HCT116 (cell line): ENCODE measurements at regions not wholly inside any gene's neighbourhood (a gene's known extent, or its start where the extent isn't known, plus 50 kb on each side); places are given as distances from the start of the nearest gene placed in this dataset.

Experiments used
- ATAC-seq: fragments of 200-7000 bp; cut with Tn5 transposase; 2 replicates; pipeline ENCODE4 v1.9.1; 2020; ENCODE audit warnings: mild to moderate bottlenecking, moderate library complexity
- BruUV-seq: library from RNA; stranded (reverse); fragments of 400-500 nt; replicated peaks from 2 replicates; lab custom pipeline; 2021; lab: Mats Ljungman, UMichigan
- CTCF ChIA-PET: fragments of 300-600 bp; sonication (Branson Sonifier 250); formaldehyde crosslinking; loops from one replicate; lab custom pipeline; 2021; ENCODE audit warnings: antibody characterized with exemption; lab: Charles Lee
- POLR2A ChIA-PET: fragments of 300-600, 350-600 bp; sonication (Branson Sonifier 250); formaldehyde crosslinking; loops from one replicate; lab custom pipeline; 2021; ENCODE audit warnings: antibody characterized with exemption; lab: Charles Lee
- RAD21 ChIA-PET, 2 experiments: fragments of 300-600 bp; sonication (Branson Sonifier 250); formaldehyde crosslinking; loops; one replicate each; lab custom pipeline; 2023; ENCODE audit warnings: low total read pairs in 2 of 2; ENCODE audit not compliant: uncharacterized antibody in 2 of 2, unreplicated experiment in 2 of 2, low non-redundant PET in 1 of 2; lab: Charles Lee
- DNase-seq: peaks from one replicate; pipeline ENCODE4 v3.0.0-alpha.2; 2010; ENCODE audit warnings: low read depth, low spot score
- H2AFZ ChIP-seq: fragments of 200-600 bp; shearing (Covaris generic), sonication (generic); 2 replicates; pipeline ENCODE4 v1.6.1; 2017; ENCODE audit warnings: low read depth, mixed run types, mixed read lengths, antibody characterized with exemption, low read length; ENCODE audit not compliant: poor library complexity, severe bottlenecking
- H3K27ac ChIP-seq: 2 replicates; pipeline ENCODE4 v1.5.1; 2012; ENCODE audit warnings: low read depth, low read length
- H3K27me3 ChIP-seq: fragments of 200-600 bp; sonication (generic); 2 replicates; pipeline ENCODE4 v1.6.1; 2016; ENCODE audit warnings: mixed run types, low read length, mixed read lengths; ENCODE audit not compliant: insufficient read depth
- H3K36me3 ChIP-seq, 2 experiments: fragments of 200-500 bp in 1 of 2; fragments of 200-600 bp in 1 of 2; sonication (Bioruptor generic) in 1 of 2; sonication (generic) in 1 of 2; 2 replicates each; pipeline versions ENCODE4 v1.5.1 to v1.6.1; 2014 to 2016; ENCODE audit warnings: low read length in 2 of 2, inconsistent platforms in 1 of 2, mixed read lengths in 1 of 2, mixed run types in 1 of 2; ENCODE audit not compliant: insufficient read depth in 2 of 2, control insufficient read depth in 1 of 2
- H3K4me1 ChIP-seq, 2 experiments: fragments of 200-600 bp in 1 of 2; sonication (generic) in 1 of 2; 2 replicates each; pipeline versions ENCODE4 v1.5.1 to v1.6.1; 2012 to 2017; ENCODE audit warnings: low read length in 2 of 2, inconsistent platforms in 1 of 2, mild to moderate bottlenecking in 1 of 2, mixed read lengths in 1 of 2, mixed run types in 1 of 2, moderate library complexity in 1 of 2; ENCODE audit not compliant: insufficient read depth in 2 of 2, control insufficient read depth in 1 of 2
- H3K4me2 ChIP-seq: fragments of 200-600 bp; sonication (generic); 2 replicates; pipeline ENCODE4 v1.6.1; 2017; ENCODE audit warnings: mixed run types, low read length, mixed read lengths
- H3K4me3 ChIP-seq, 2 experiments: fragments of 200-600 bp in 1 of 2; sonication (generic) in 1 of 2; replicated peaks in 1 of 2; 2 replicates each; pipeline ENCODE4 v1.5.1; 2011 to 2016; ENCODE audit warnings: low read length in 2 of 2, control low read depth in 1 of 2, low read depth in 1 of 2, mild to moderate bottlenecking in 1 of 2, mixed read lengths in 1 of 2, mixed run types in 1 of 2
- H3K79me2 ChIP-seq: fragments of 200-600 bp; sonication (generic); 2 replicates; pipeline ENCODE4 v1.6.1; 2017; ENCODE audit warnings: mild to moderate bottlenecking, mixed run types, low read length, moderate library complexity, mixed read lengths; ENCODE audit not compliant: insufficient read depth
- H3K9ac ChIP-seq: fragments of 200-600 bp; sonication (generic); 2 replicates; pipeline ENCODE4 v1.6.1; 2016; ENCODE audit warnings: low read length, mixed read lengths
- H3K9me2 ChIP-seq: fragments of 200-600 bp; sonication (generic), shearing (Covaris generic); 2 replicates; pipeline ENCODE4 v1.6.1; 2017; ENCODE audit warnings: mixed run types, mild to moderate bottlenecking, moderate library complexity; ENCODE audit not compliant: insufficient read depth
- H3K9me3 ChIP-seq, 2 experiments: fragments of 200-500 bp in 1 of 2; fragments of 200-600 bp in 1 of 2; sonication (Bioruptor generic) in 1 of 2; sonication (generic) in 1 of 2; 2 replicates each; pipeline ENCODE4 v1.6.1; 2014 to 2017; ENCODE audit warnings: low read length in 2 of 2, mixed read lengths in 2 of 2, inconsistent platforms in 1 of 2, low read depth in 1 of 2, mild to moderate bottlenecking in 1 of 2, mixed run types in 1 of 2, moderate library complexity in 1 of 2; ENCODE audit not compliant: control insufficient read depth in 1 of 2, insufficient read depth in 1 of 2
- H4K20me1 ChIP-seq: fragments of 200-600 bp; sonication (generic), shearing (Covaris generic); 2 replicates; pipeline ENCODE4 v1.6.1; 2017; ENCODE audit warnings: mixed run types, mild to moderate bottlenecking, moderate library complexity; ENCODE audit not compliant: insufficient read depth
- ATF3 ChIP-seq: IDR thresholded peaks from 2 replicates; pipeline ENCODE4 v1.6.1; 2012
- CBX3 ChIP-seq: IDR thresholded peaks from 2 replicates; pipeline ENCODE4 v1.6.1; 2012; ENCODE audit warnings: low read depth
- CTCF ChIP-seq, 3 experiments: fragments of 200-600 bp in 1 of 3; sonication (generic) in 1 of 3; IDR thresholded peaks in 2 of 3; conservative IDR thresholded peaks in 1 of 3; 2 replicates each; pipeline ENCODE4 v1.5.1; 2012 to 2017; ENCODE audit warnings: low read depth in 2 of 3, low read length in 2 of 3, antibody characterized with exemption in 1 of 3, borderline replicate concordance in 1 of 3, control low read depth in 1 of 3, mild to moderate bottlenecking in 1 of 3, mixed read lengths in 1 of 3, mixed run types in 1 of 3, moderate library complexity in 1 of 3; ENCODE audit not compliant: insufficient read depth in 1 of 3
- EGR1 ChIP-seq: IDR thresholded peaks from 2 replicates; pipeline ENCODE4 v1.6.1; 2012; ENCODE audit warnings: low read depth
- EZH2 ChIP-seq: fragments of 200-600 bp; sonication (generic); IDR thresholded peaks from 2 replicates; pipeline ENCODE4 v1.6.1; 2017; ENCODE audit warnings: antibody characterized with exemption, mixed run types
- EZH2phosphoT487 ChIP-seq: fragments of 200-600 bp; IDR thresholded peaks from 2 replicates; pipeline ENCODE4 v1.6.1; 2018; ENCODE audit warnings: antibody characterized with exemption, borderline replicate concordance
- MAX ChIP-seq: IDR thresholded peaks from 2 replicates; pipeline ENCODE4 v1.6.1; 2012
- POLR2A ChIP-seq: IDR thresholded peaks from 2 replicates; pipeline ENCODE4 v1.7.0; 2011; ENCODE audit warnings: borderline replicate concordance; ENCODE audit not compliant: insufficient read depth, insufficient read length; ENCODE audit errors: extremely low read depth
- RAD21 ChIP-seq: IDR thresholded peaks from 2 replicates; pipeline ENCODE4 v1.6.1; 2012; ENCODE audit warnings: low read depth, mild to moderate bottlenecking
- REST ChIP-seq: IDR thresholded peaks from 2 replicates; pipeline ENCODE4 v1.6.1; 2012; ENCODE audit warnings: low read depth
- SIN3A ChIP-seq: IDR thresholded peaks from 2 replicates; pipeline ENCODE4 v1.6.1; 2012; ENCODE audit warnings: low read depth
- SP1 ChIP-seq: IDR thresholded peaks from 2 replicates; pipeline ENCODE4 v1.6.1; 2012; ENCODE audit warnings: low read depth
- SRF ChIP-seq: IDR thresholded peaks from 2 replicates; pipeline ENCODE4 v1.6.1; 2012; ENCODE audit warnings: low read depth
- TCF7L2 ChIP-seq: IDR thresholded peaks from 2 replicates; pipeline ENCODE4 v1.7.0; 2011; ENCODE audit warnings: borderline replicate concordance, inconsistent platforms; ENCODE audit not compliant: insufficient read depth, insufficient read length; ENCODE audit errors: extremely low read depth
- YY1 ChIP-seq: IDR thresholded peaks from 2 replicates; pipeline ENCODE4 v1.6.1; 2011; ENCODE audit warnings: low read length, low read depth, moderate library complexity, mild to moderate bottlenecking; ENCODE audit not compliant: insufficient replicate concordance; ENCODE audit errors: extremely low read depth
- ZFX ChIP-seq: fragments of 450-650 bp; IDR thresholded peaks from 2 replicates; pipeline ENCODE4 v1.6.1; 2017
- intact Hi-C: fragments of 100-400 bp; cut with micrococcal nuclease; formaldehyde crosslinking; loops from 2 replicates; pipeline ENCODE4 v1.10.0; 2022

DNA sequence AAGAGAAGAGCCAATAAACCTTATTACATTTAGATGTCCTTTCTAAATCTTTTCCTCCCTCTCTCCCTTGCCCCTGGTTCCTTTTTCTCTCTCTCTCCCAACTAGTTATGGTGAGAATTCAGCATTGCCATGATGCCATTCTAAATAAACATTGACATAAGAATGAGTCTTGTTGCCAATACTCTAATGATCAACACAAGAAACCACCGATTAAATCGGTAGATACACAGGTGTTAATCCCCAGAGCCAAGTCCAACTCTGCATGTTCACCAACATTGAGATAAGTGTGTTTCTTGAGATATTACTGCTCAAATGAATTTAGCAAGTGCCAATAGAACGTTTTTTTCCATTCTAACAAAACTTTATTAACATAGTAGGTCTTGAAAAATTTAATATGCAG lies 412.1 kb downstream of the KCNJ2 start:
- no TSS peak for BruUV-seq
- Histone ChIP-seq H3K4me2 (no peak overlapping the region), H3K4me1 (no peaks in the 10 kb centered on the region), H3K9me3 (no peaks in the 10 kb centered on the region), H2AFZ (no peak overlapping the region), H3K36me3 (no peaks in the 10 kb centered on the region), H3K4me3 (no peak overlapping the region), H3K27me3 (no peaks in the 10 kb centered on the region), H3K79me2 (no peaks in the 10 kb centered on the region), H3K9me2 (no peaks in the 10 kb centered on the region; the same call in 1 of the 2 replicates), H3K27ac (no peak overlapping the region), H3K9ac (no peak overlapping the region), H4K20me1 (no peaks in the 10 kb centered on the region)
- ChIA-PET RAD21 (no interaction called here), CTCF (no interaction called here), POLR2A (no interaction called here)
- intact Hi-C loops, result no loop called here
- no peak for DNase-seq
- no peak for ATAC-seq
- TF ChIP-seq EZH2 (no peak), TCF7L2 (no peak), EGR1 (no peak), ATF3 (no peak), SIN3A (no peak), POLR2A (no peak), SRF (no peak), CBX3 (no peak), ZFX (no peak), SP1 (no peak), MAX (no peak)

- Histone ChIP-seq H3K36me3 (no peaks in the 10 kb centered on the region), H3K9ac (no peak overlapping the region), H3K9me2 (no peaks in the 10 kb centered on the region; the same call in 1 of the 2 replicates), H2AFZ (no peak overlapping the region), H4K20me1 (no peaks in the 10 kb centered on the region), H3K27me3 (no peaks in the 10 kb centered on the region), H3K79me2 (no peaks in the 10 kb centered on the region), H3K27ac (no peak overlapping the region), H3K4me3 (no peak overlapping the region), H3K4me1 (no peaks in the 10 kb centered on the region), H3K9me3 (no peaks in the 10 kb centered on the region), H3K4me2 (no peak overlapping the region)
- ATAC-seq, result no peak
- BruUV-seq, result no TSS peak
- CTCF ChIA-PET, result no interaction called here
- no peak for DNase-seq
- POLR2A ChIA-PET, result no interaction called here
- intact Hi-C loops, result no loop called here
- TF ChIP-seq CTCF (IDR thresholded peaks at IDR 0.05 in 2 of 3, conservative IDR thresholded peaks at IDR 0.05 in 1 of 3; ENCODE audit: borderline replicate concordance in 1 of 3, insufficient read depth in 1 of 3, low read depth in 2 of 3, low read length in 2 of 3) (no peak), YY1 (no peak), EZH2 (no peak), SP1 (no peak), EGR1 (no peak), MAX (no peak), REST (no peak), RAD21 (no peak), ZFX (no peak), EZH2phosphoT487 (no peak)
- RAD21 ChIA-PET, result no interaction called here
These were observed 413.4 kb downstream of the KCNJ2 start for GRCh38 chr17:70582777-70583176.
